Panc1 (cell line): ENCODE measurements at regions not wholly inside any gene's neighbourhood (a gene's known extent, or its start where the extent isn't known, plus 50 kb on each side); places are given as distances from the start of the nearest gene placed in this dataset.

Experiments
- ATAC-seq: fragments of 200-7000 bp; cut with Tn5 transposase; 2 replicates; pipeline ENCODE4 v1.9.1; 2020; ENCODE audit warnings: mild to moderate bottlenecking, moderate library complexity
- BruUV-seq: library from RNA; stranded (reverse); fragments of 400-500 nt; replicated peaks from 2 replicates; lab custom pipeline; 2021; lab: Mats Ljungman, UMichigan
- CTCF ChIA-PET: fragments of 300-600 bp; sonication (Branson Sonifier 250); formaldehyde crosslinking; loops from one replicate; lab custom pipeline; 2022; ENCODE audit warnings: antibody characterized with exemption; lab: Charles Lee
- POLR2A ChIA-PET: fragments of 300-600 bp; sonication (Branson Sonifier 250); formaldehyde crosslinking; loops from one replicate; lab custom pipeline; 2022; ENCODE audit warnings: antibody characterized with exemption; lab: Charles Lee
- DNase-seq: peaks from one replicate; pipeline ENCODE4 v3.0.0-alpha.2; 2010; ENCODE audit warnings: low read depth, low spot score
- H3K27ac ChIP-seq: 2 replicates; pipeline ENCODE4 v1.5.1; 2011; ENCODE audit warnings: mild to moderate bottlenecking, low read length, inconsistent platforms
- H3K27me3 ChIP-seq: fragments of 200-500 bp; sonication (Bioruptor generic); 2 replicates; pipeline ENCODE4 v1.6.0; 2014; ENCODE audit warnings: low read length, inconsistent platforms; ENCODE audit not compliant: control insufficient read depth, insufficient read depth
- H3K36me3 ChIP-seq: fragments of 200-500 bp; sonication (Bioruptor generic); 2 replicates; pipeline ENCODE4 v1.5.1; 2014; ENCODE audit warnings: inconsistent platforms, mild to moderate bottlenecking, low read length, moderate library complexity; ENCODE audit not compliant: control insufficient read depth, insufficient read depth
- H3K4me1 ChIP-seq: 2 replicates; pipeline ENCODE4 v1.5.1; 2011; ENCODE audit warnings: inconsistent platforms, mild to moderate bottlenecking, low read length, moderate library complexity; ENCODE audit not compliant: control insufficient read depth, insufficient read depth
- H3K4me3 ChIP-seq, 2 experiments: 2 replicates each; pipeline ENCODE4 v1.5.1; 2011 to 2012; ENCODE audit warnings: low read depth in 2 of 2, low read length in 2 of 2, mild to moderate bottlenecking in 2 of 2, inconsistent platforms in 1 of 2, moderate library complexity in 1 of 2
- H3K9me3 ChIP-seq: fragments of 200-500 bp; sonication (Bioruptor generic); 2 replicates; pipeline ENCODE4 v1.5.1; 2014; ENCODE audit warnings: low read depth, mild to moderate bottlenecking, inconsistent platforms, low read length, moderate library complexity; ENCODE audit not compliant: control insufficient read depth, insufficient read depth
- POLR2AphosphoS5 ChIP-seq: IDR thresholded peaks from 2 replicates; pipeline ENCODE4 v1.6.1; 2012; ENCODE audit warnings: mild to moderate bottlenecking, low read depth, low read length, moderate library complexity
- REST ChIP-seq, 2 experiments: IDR thresholded peaks; 2 replicates each; pipeline ENCODE4 v1.6.1; 2011 to 2012; ENCODE audit warnings: low read depth in 2 of 2, control low read depth in 1 of 2, low read length in 1 of 2, mild to moderate bottlenecking in 1 of 2, moderate library complexity in 1 of 2; ENCODE audit not compliant: insufficient read depth in 1 of 2
- SIN3A ChIP-seq: IDR thresholded peaks from 2 replicates; pipeline ENCODE4 v1.6.1; 2012; ENCODE audit warnings: low read depth, mild to moderate bottlenecking, low read length, moderate library complexity, borderline replicate concordance; ENCODE audit not compliant: insufficient read depth
- TCF7L2 ChIP-seq: IDR thresholded peaks from 2 replicates; pipeline ENCODE4 v1.6.1; 2011; ENCODE audit warnings: mild to moderate bottlenecking, low read depth, low read length, inconsistent platforms
- in situ Hi-C: cut with HindIII; loops from 2 replicates; pipeline ENCODE4 v1.10.0; 2016; ENCODE audit warnings: low sequenced_read_pairs, low pct_unique_long_range_greater_than_20kb
- intact Hi-C: fragments of 100-400 bp; cut with micrococcal nuclease; formaldehyde crosslinking; loops from one replicate; pipeline ENCODE4 v1.10.0; 2022; ENCODE audit not compliant: unreplicated experiment
- TF ChIP-seq, protein P1 (sequence below): fragments of 450-650 bp; IDR thresholded peaks from 2 replicates; pipeline ENCODE4 v1.5.1; 2017; ENCODE audit warnings: mild to moderate bottlenecking

- Histone ChIP-seq H3K36me3 (no peaks in the 10 kb centered on the region), H3K4me3 (no peak overlapping the region), H3K27me3 (no peaks in the 10 kb centered on the region), H3K27ac (no peak overlapping the region), H3K4me1 (no peaks in the 10 kb centered on the region), H3K9me3 (no peaks in the 10 kb centered on the region)
- intact Hi-C loops (no loop called here), in situ Hi-C loops (no loop called here)
- ChIA-PET CTCF (no interaction called here), POLR2A (no interaction called here)
- no TSS peak for BruUV-seq
- no peak for DNase-seq
- TF ChIP-seq SIN3A = no peak
- no peak for TF ChIP-seq POLR2AphosphoS5
- no peak for TF ChIP-seq REST (IDR thresholded peaks at IDR 0.05; ENCODE audit: insufficient read depth in 1 of 2, low read depth in 2 of 2, low read length in 1 of 2)
- ATAC-seq = no peak
These were observed 301.2 kb downstream of the SP3 start for GRCh38 chr2:173663835-173664512.

GRCh38 chr2:173664513-173664910, 300.7 kb downstream of the SP3 start:
- ATAC-seq (no peak), DNase-seq (no peak)
- ChIA-PET POLR2A (no interaction called here), CTCF (no interaction called here)
- intact Hi-C loops = no loop called here
- Histone ChIP-seq H3K4me1 (no peaks in the 10 kb centered on the region), H3K4me3 (no peak overlapping the region), H3K27ac (no peak overlapping the region), H3K36me3 (no peaks in the 10 kb centered on the region), H3K9me3 (no peaks in the 10 kb centered on the region), H3K27me3 (no peaks in the 10 kb centered on the region)
- in situ Hi-C loops = no loop called here
- BruUV-seq = no TSS peak
- no peak for TF ChIP-seq SIN3A
- TF ChIP-seq REST (IDR thresholded peaks at IDR 0.05; ENCODE audit: insufficient read depth in 1 of 2, low read depth in 2 of 2, low read length in 1 of 2) = no peak
- no peak for TF ChIP-seq TCF7L2
- TF ChIP-seq, protein P1, sequence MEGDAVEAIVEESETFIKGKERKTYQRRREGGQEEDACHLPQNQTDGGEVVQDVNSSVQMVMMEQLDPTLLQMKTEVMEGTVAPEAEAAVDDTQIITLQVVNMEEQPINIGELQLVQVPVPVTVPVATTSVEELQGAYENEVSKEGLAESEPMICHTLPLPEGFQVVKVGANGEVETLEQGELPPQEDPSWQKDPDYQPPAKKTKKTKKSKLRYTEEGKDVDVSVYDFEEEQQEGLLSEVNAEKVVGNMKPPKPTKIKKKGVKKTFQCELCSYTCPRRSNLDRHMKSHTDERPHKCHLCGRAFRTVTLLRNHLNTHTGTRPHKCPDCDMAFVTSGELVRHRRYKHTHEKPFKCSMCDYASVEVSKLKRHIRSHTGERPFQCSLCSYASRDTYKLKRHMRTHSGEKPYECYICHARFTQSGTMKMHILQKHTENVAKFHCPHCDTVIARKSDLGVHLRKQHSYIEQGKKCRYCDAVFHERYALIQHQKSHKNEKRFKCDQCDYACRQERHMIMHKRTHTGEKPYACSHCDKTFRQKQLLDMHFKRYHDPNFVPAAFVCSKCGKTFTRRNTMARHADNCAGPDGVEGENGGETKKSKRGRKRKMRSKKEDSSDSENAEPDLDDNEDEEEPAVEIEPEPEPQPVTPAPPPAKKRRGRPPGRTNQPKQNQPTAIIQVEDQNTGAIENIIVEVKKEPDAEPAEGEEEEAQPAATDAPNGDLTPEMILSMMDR = no peak
- TF ChIP-seq POLR2AphosphoS5 = no peak
